ENCODE measurements at regions not wholly inside any gene's neighbourhood (a gene's known extent, or its start where the extent isn't known, plus 50 kb on each side); places are given as distances from the start of the nearest gene placed in this dataset.

- no peak for DNase-seq
Measured at GRCh38 chr2:226256709-226257376, 542.8 kb downstream of the IRS1 start.

GRCh38 chr2:226256237-226256636 lies 543.4 kb downstream of the IRS1 start:
- no peak for DNase-seq

- DNase-seq: no peak
Measured at GRCh38 chr2:226251661-226252060, 548.0 kb downstream of the IRS1 start.

DNA sequence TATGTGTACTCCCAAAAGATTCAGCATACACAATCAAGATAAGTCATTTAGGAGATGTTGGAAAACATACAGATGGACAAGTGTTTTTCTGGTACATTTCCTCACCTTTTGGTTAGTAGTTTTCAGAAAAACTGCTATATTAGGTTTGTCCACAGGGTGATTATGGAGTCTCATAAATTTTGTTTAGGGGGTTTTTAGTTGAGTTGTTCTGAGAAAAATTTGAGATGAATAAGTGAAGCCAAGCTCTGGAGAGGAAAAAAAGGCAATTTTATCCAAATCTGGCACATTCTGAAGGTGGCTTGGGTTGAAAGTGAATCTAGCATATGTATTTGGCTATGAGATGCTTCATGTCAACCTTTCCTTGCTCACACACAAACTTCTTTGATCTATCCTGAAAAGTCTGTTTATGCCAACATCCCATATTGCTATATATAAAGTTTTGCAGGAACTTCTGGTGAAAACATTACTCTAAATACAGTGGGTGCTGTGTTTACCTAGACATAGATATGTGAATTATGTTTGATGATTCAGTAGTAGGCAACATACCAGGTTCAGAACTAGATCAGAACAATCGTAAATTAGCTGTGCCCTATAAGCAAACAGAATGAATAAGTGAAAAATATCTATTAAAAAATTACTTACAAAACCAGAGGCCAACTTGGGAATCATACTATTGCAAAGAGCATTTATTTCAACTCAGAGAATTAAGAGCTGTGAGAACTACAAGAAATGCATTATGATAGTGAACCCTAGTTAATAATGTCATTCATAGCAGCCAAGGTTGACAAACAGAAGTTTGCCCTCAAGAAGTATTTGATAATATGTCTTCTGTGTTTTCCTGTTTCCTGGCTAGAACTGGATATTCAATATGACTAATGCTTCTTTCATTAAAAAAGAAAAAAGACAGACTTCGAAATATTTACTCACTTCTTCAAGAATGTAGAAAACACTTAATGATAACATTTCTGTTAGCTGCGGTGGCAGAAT lies 552.0 kb downstream of the IRS1 start:
- DNase-seq: no peak

GRCh38 chr2:226234187-226234586 lies 565.4 kb downstream of the IRS1 start:
- no peak for DNase-seq

- DNase-seq: no peak
Measured at GRCh38 chr2:226233388-226233787, 566.2 kb downstream of the IRS1 start.

DNA sequence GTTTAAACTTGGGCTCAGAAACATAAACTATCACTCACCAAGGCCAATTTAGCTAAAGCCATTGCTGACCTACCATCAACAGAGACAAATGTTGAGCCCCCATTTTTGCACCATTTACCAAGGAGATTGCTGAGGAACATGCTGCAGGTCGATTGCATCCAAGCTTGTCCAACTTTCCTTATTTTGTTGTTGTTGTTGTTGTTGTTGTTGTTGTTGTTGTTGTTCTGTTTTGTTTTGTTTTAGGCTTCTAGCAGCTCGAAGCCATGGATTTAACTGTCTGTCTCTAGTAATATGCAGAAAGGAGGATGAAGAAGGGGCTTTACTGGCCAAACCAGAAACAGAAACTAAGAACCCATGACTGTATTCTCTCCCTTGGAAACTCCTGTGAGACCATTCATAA lies 571.5 kb downstream of the IRS1 start:
- no peak for DNase-seq

DNA sequence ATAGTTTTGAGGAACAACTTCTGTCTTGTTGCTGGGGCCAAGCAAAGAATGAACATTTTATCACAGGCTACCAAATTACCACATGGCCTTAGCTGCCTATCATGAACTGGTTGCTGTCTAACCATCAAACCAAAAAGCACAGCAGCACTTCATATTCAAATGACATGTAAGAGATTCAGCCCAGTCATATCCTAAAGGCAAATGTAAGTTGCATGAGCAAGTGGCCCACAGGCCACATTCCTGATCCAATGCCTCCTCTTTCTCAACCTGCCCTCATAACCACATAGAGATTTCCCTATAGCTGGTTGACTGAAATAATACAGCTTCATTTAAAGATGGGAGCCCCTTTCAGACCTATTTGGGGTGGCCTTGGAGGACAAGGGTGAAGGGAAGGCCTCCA lies 572.3 kb downstream of the IRS1 start:
- no peak for DNase-seq

DNA sequence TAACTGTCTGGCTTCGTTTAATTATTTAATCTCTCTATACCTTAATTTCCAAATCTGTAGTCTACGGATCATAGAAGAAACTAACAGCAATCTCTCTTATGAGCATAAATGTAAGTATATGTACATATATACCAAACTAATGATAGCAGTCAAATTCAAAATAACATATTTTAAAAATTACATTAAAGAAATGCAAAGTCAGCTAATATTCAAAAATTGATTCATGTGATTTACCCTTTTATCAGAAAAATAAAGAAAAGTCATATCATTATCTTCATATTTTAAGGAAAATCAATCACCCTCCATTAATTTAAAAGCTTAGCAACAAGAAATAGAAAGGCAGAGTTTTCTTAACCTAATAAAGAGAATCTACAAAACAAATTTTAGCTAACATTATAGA lies 575.9 kb downstream of the IRS1 start:
- DNase-seq: no peak

- no peak for DNase-seq
Measured at GRCh38 chr2:226220511-226220910, 579.1 kb downstream of the IRS1 start.

GRCh38 chr2:226217191-226217590 lies 582.4 kb downstream of the IRS1 start:
- DNase-seq: no peak

GRCh38 chr2:226216575-226216974 lies 583.0 kb downstream of the IRS1 start:
- no peak for DNase-seq

GRCh38 chr2:226215902-226216503 lies 583.6 kb downstream of the IRS1 start:
- DNase-seq: no peak

GRCh38 chr2:226213717-226214116 lies 585.9 kb downstream of the IRS1 start:
- DNase-seq: no peak

DNA sequence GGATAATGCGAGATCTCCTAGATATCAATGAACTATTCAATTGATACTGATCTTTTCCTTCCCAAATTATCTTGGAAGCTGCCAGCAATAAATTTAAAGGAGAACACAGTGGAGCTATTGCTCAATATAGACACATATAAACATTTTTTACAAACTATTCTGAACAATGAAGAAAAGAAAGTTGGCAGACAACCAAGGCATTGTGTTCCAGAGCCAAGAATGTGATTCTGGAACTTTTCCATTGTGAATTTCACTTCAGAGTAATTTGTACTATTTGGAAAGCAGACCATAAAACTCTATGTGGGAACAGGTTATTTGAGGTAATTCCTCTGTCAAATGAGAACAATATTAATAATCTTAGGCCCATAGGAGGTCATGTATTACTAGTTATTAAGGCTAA lies 588.2 kb downstream of the IRS1 start:
- DNase-seq: no peak

GRCh38 chr2:226208726-226209125 lies 590.9 kb downstream of the IRS1 start:
- no peak for DNase-seq

DNA sequence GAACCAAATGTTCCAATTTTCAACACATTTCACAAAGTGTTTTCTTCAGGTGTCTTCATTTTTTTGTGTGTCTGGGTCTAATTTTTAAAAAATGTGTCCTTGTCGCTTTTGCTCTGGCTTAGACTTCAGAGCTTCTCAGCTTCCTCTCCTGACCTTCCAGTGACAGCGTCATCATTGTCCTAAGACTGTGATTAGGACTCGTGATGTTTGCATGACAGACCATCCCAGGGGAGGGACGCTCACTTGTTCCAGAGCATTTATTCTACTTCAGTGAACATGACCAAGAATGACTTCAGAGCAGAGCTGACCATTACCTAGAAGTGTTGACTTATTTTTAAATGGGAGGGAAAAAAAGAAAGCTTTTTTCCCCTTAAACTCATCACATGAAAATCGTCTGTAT lies 591.9 kb downstream of the IRS1 start:
- DNase-seq: no peak

DNA sequence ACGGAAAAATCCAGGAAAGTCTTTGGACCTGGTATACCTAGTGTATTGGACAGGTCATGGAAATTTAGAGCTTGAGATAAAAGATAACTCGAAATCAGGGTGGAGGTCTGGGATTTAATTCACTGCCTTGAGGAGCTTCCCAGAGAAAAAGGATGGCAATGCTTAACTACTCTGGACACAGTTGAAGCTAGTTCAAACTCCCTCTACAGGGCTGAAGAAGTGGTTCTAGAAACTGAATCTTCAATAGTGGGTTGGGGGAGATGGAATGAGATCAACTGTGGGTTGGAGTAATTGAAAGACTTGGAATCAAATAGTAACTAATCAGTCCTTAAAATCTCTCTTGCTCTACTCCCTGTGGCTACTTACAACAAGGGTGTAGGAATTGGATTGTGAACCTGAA lies 600.1 kb downstream of the IRS1 start:
- no peak for DNase-seq

- DNase-seq: no peak
Measured at GRCh38 chr2:226198956-226199355, 600.7 kb downstream of the IRS1 start.

GRCh38 chr2:226190479-226191252 lies 609.0 kb downstream of the IRS1 start:
- no peak for DNase-seq

DNA sequence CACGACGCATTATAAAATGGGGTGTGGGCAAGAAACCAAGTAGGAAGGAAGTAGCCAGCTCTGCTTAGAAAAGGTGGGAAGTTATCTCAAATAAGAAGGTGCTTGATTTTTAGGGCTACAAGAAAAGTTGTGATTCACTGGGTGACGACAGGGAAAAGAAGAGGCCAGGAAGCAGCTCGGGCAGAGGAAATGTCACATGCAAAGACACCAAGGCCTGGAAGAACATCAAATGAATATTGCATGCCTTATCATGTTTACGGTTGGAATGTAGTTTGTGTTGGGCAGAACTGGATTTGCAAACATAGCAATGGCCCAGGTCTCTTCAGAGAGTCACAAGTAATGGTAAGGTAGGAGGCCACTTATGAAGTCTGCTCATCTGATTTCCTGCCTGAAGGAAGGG lies 610.6 kb downstream of the IRS1 start:
- no peak for DNase-seq

DNA sequence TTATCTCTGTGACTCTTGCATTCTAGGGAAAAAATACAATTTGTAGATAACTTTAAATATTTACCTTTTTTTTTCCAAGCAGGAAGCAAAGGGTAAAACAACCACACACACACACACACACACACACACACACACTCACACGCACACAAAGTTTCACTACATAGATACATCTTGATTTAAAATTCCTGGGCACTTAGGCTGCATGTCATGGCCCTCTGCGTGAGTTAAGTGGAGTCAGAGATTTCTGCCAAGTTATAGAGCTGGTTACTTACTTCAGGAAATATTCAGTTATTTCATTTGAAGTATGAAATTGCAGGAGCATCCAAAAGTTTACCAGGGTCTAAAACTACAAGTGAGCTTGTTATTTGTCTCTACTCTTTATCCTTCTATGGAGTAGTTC lies 612.0 kb downstream of the IRS1 start:
- no peak for DNase-seq

DNA sequence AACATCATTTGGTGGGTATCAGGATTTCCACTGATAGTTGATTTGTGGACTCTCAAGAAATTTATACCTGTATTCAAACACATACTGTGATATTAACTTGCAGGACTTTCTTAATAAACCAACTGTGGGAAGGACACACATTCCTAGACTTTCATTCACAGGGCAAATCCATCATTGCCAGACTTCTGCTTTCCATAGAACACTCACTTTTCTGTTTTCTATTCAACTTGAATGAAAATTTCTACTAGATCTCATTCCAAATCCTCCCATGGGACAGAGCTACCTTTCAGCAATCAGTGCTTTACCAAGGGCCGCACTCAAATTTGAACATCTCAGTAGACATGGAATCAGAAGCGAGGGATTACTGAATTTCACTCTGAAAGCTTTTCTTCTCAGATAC lies 612.5 kb downstream of the IRS1 start:
- DNase-seq: no peak
